Activated CD4-positive, alpha-beta memory T cell treated with anti-CD3 and anti-CD28 coated beads for 36 hours (primary cell): ENCODE measurements at regions not wholly inside any gene's neighbourhood (a gene's known extent, or its start where the extent isn't known, plus 50 kb on each side); places are given as distances from the start of the nearest gene placed in this dataset.

Source experiments
- CTCF ChIA-PET: fragments of 350-600 bp; sonication (Branson Sonifier 250); formaldehyde crosslinking; loops from one replicate; lab custom pipeline; 2021; ENCODE audit warnings: antibody characterized with exemption, inconsistent platforms; lab: Charles Lee
- POLR2A ChIA-PET: fragments of 350-600 bp; sonication (Branson Sonifier 250); formaldehyde crosslinking; loops from one replicate; lab custom pipeline; 2021; ENCODE audit warnings: antibody characterized with exemption; lab: Charles Lee
- DNase-seq: peaks from one replicate; pipeline ENCODE4 v3.0.0-alpha.2; 2020
- H3K27ac Mint-ChIP-seq: one replicate; pipeline ENCODE4 v1.8.0; 2021; ENCODE audit warnings: mixed read lengths
- H3K27me3 Mint-ChIP-seq: one replicate; pipeline ENCODE4 v1.8.0; 2021; ENCODE audit warnings: mixed read lengths
- H3K36me3 Mint-ChIP-seq: one replicate; pipeline ENCODE4 v1.8.0; 2021; ENCODE audit warnings: mixed read lengths
- H3K4me1 Mint-ChIP-seq: one replicate; pipeline ENCODE4 v1.8.0; 2021; ENCODE audit warnings: low read depth, mixed read lengths
- H3K4me3 Mint-ChIP-seq: one replicate; pipeline ENCODE4 v1.8.0; 2021; ENCODE audit warnings: mild to moderate bottlenecking, mixed read lengths
- H3K9me3 Mint-ChIP-seq: one replicate; pipeline ENCODE4 v1.8.0; 2021; ENCODE audit warnings: mixed read lengths
- intact Hi-C: fragments of 100-400 bp; cut with micrococcal nuclease; formaldehyde crosslinking; loops from one replicate; pipeline ENCODE4 v1.15.1; 2023

- Mint-ChIP-seq H3K4me3 (no peak overlapping the region), H3K36me3 (no peaks in the 10 kb centered on the region), H3K9me3 (no peaks in the 10 kb centered on the region), H3K4me1 (no peaks in the 10 kb centered on the region), H3K27ac (no peak overlapping the region), H3K27me3 (no peaks in the 10 kb centered on the region)
- CTCF ChIA-PET = no interaction called here
- intact Hi-C loops = no loop called here
- POLR2A ChIA-PET = no interaction called here
- no peak for DNase-seq
Measured at GRCh38 chr4:129602447-129602846, 506.5 kb downstream of the C4orf33 start.

GRCh38 chr4:129603241-129603931 lies 507.4 kb downstream of the C4orf33 start:
- H3K27me3 Mint-ChIP-seq = no peaks in the 10 kb centered on the region
- no peaks in the 10 kb centered on the region for H3K9me3 Mint-ChIP-seq
- H3K36me3 Mint-ChIP-seq = no peaks in the 10 kb centered on the region
- ChIA-PET CTCF (no interaction called here), POLR2A (no interaction called here)
- H3K27ac Mint-ChIP-seq = no peak overlapping the region
- H3K4me1 Mint-ChIP-seq = no peaks in the 10 kb centered on the region
- no peak for DNase-seq
- intact Hi-C loops = no loop called here
- H3K4me3 Mint-ChIP-seq = no peak overlapping the region

GRCh38 chr4:129604632-129605255 lies 508.8 kb downstream of the C4orf33 start:
- DNase-seq = no peak
- H3K27ac Mint-ChIP-seq = no peak overlapping the region
- no peaks in the 10 kb centered on the region for H3K36me3 Mint-ChIP-seq
- ChIA-PET CTCF (no interaction called here), POLR2A (no interaction called here)
- H3K4me1 Mint-ChIP-seq = no peaks in the 10 kb centered on the region
- no peaks in the 10 kb centered on the region for H3K9me3 Mint-ChIP-seq
- intact Hi-C loops = no loop called here
- no peaks in the 10 kb centered on the region for H3K27me3 Mint-ChIP-seq
- no peak overlapping the region for H3K4me3 Mint-ChIP-seq

GRCh38 chr4:129614611-129615010 lies 518.7 kb downstream of the C4orf33 start:
- ChIA-PET POLR2A (no interaction called here), CTCF (no interaction called here)
- intact Hi-C loops = no loop called here
- peaks cover 4% of the 10 kb centered on the region for H3K9me3 Mint-ChIP-seq
- H3K27me3 Mint-ChIP-seq = no peaks in the 10 kb centered on the region
- H3K27ac Mint-ChIP-seq = no peak overlapping the region
- H3K36me3 Mint-ChIP-seq = no peaks in the 10 kb centered on the region
- no peaks in the 10 kb centered on the region for H3K4me1 Mint-ChIP-seq
- DNase-seq = no peak
- no peak overlapping the region for H3K4me3 Mint-ChIP-seq

GRCh38 chr4:129622566-129622965 lies 526.6 kb downstream of the C4orf33 start:
- Mint-ChIP-seq H3K9me3 (peaks cover 4% of the 10 kb centered on the region), H3K27ac (no peak overlapping the region), H3K4me1 (no peaks in the 10 kb centered on the region), H3K4me3 (no peak overlapping the region), H3K36me3 (no peaks in the 10 kb centered on the region), H3K27me3 (no peaks in the 10 kb centered on the region)
- CTCF ChIA-PET = interaction anchor here (0.7 kb wide), 1 partner anchor 269 kb away, joined by 4 read pairs; no protein-coding TSS in a partner anchor
- intact Hi-C loops = no loop called here
- POLR2A ChIA-PET = no interaction called here
- DNase-seq = no peak

- Mint-ChIP-seq H3K36me3 (no peaks in the 10 kb centered on the region), H3K27me3 (no peaks in the 10 kb centered on the region), H3K27ac (no peak overlapping the region), H3K4me1 (no peaks in the 10 kb centered on the region), H3K9me3 (peaks cover 4% of the 10 kb centered on the region), H3K4me3 (no peak overlapping the region)
- ChIA-PET POLR2A (no interaction called here), CTCF (no interaction called here)
- DNase-seq = no peak
- intact Hi-C loops = no loop called here
Measured at GRCh38 chr4:129623233-129623875, 527.4 kb downstream of the C4orf33 start.

- Mint-ChIP-seq H3K9me3 (peaks cover 2% of the 10 kb centered on the region), H3K4me3 (no peak overlapping the region), H3K27me3 (no peaks in the 10 kb centered on the region), H3K36me3 (no peaks in the 10 kb centered on the region), H3K4me1 (no peaks in the 10 kb centered on the region), H3K27ac (no peak overlapping the region)
- ChIA-PET POLR2A (no interaction called here), CTCF (interaction anchor here (0.9 to 3.4 kb wide), 6 partner anchors 10 to 283 kb away, joined by 3 to 37 read pairs (median 6); no protein-coding TSS in a partner anchor)
- DNase-seq = peak; percentile 33
- intact Hi-C loops = loop anchor here (1.0 to 5.0 kb wide), 2 partner anchors 279 to 1449 kb away; no protein-coding TSS in a partner anchor
Measured at GRCh38 chr4:129641179-129641578, 545.2 kb downstream of the C4orf33 start.

- intact Hi-C loops = no loop called here
- POLR2A ChIA-PET = no interaction called here
- CTCF ChIA-PET = no interaction called here
- Mint-ChIP-seq H3K27me3 (no peaks in the 10 kb centered on the region), H3K27ac (no peak overlapping the region), H3K4me1 (no peaks in the 10 kb centered on the region), H3K9me3 (peaks cover 2% of the 10 kb centered on the region), H3K4me3 (no peak overlapping the region), H3K36me3 (no peaks in the 10 kb centered on the region)
- DNase-seq = no peak
Measured at GRCh38 chr4:129645461-129645860, 549.5 kb downstream of the C4orf33 start.

- ChIA-PET POLR2A (interaction anchor here (0.6 kb wide), 1 partner anchor 1761 kb away, joined by 3 read pairs; no protein-coding TSS in a partner anchor), CTCF (no interaction called here)
- intact Hi-C loops = no loop called here
- Mint-ChIP-seq H3K4me1 (no peaks in the 10 kb centered on the region), H3K27ac (no peak overlapping the region), H3K27me3 (no peaks in the 10 kb centered on the region), H3K9me3 (no peaks in the 10 kb centered on the region), H3K4me3 (no peak overlapping the region), H3K36me3 (no peaks in the 10 kb centered on the region)
- DNase-seq = no peak
Measured at GRCh38 chr4:129668092-129668491, 572.1 kb downstream of the C4orf33 start.

GRCh38 chr4:129672941-129673340 lies 577.0 kb downstream of the C4orf33 start:
- POLR2A ChIA-PET = no interaction called here
- intact Hi-C loops = no loop called here
- CTCF ChIA-PET = no interaction called here
- Mint-ChIP-seq H3K27me3 (no peaks in the 10 kb centered on the region), H3K4me1 (no peaks in the 10 kb centered on the region), H3K27ac (no peak overlapping the region), H3K36me3 (no peaks in the 10 kb centered on the region), H3K9me3 (peaks cover 6% of the 10 kb centered on the region), H3K4me3 (no peak overlapping the region)
- no peak for DNase-seq

- POLR2A ChIA-PET = no interaction called here
- CTCF ChIA-PET = no interaction called here
- Mint-ChIP-seq H3K27me3 (no peaks in the 10 kb centered on the region), H3K4me1 (no peaks in the 10 kb centered on the region), H3K4me3 (no peak overlapping the region), H3K36me3 (no peaks in the 10 kb centered on the region), H3K9me3 (peaks cover 6% of the 10 kb centered on the region), H3K27ac (no peak overlapping the region)
- DNase-seq = no peak
- intact Hi-C loops = no loop called here
Measured at GRCh38 chr4:129675036-129675435, 579.1 kb downstream of the C4orf33 start.

- H3K9me3 Mint-ChIP-seq = peaks cover 6% of the 10 kb centered on the region
- H3K4me3 Mint-ChIP-seq = no peak overlapping the region
- no peaks in the 10 kb centered on the region for H3K4me1 Mint-ChIP-seq
- no peak for DNase-seq
- H3K27ac Mint-ChIP-seq = no peak overlapping the region
- H3K27me3 Mint-ChIP-seq = no peaks in the 10 kb centered on the region
- CTCF ChIA-PET = no interaction called here
- POLR2A ChIA-PET = no interaction called here
- intact Hi-C loops = no loop called here
- no peaks in the 10 kb centered on the region for H3K36me3 Mint-ChIP-seq
Measured at GRCh38 chr4:129676934-129677333, 581.0 kb downstream of the C4orf33 start.
